ENCODE measurements at regions not wholly inside any gene's neighbourhood (a gene's known extent, or its start where the extent isn't known, plus 50 kb on each side); places are given as distances from the start of the nearest gene placed in this dataset.

- TF ChIP-seq CTCF (IDR thresholded peaks at IDR 0.05; ENCODE audit: low read depth, low read length) (no peak), MAX (IDR thresholded peaks at IDR 0.05; ENCODE audit: low read depth, low read length) (no peak), POLR2A (IDR thresholded peaks at IDR 0.05; ENCODE audit: extremely low read depth, insufficient read length) (no peak), MYC (IDR thresholded peaks at IDR 0.05; ENCODE audit: low read depth, low read length) (no peak)
Observed at GRCh38 chr15:81555346-81555745, 181.3 kb upstream of the TMC3 start.

Measured in NB4 (cell line).